Liver (tissue), 8 donors: ENCODE measurements at regions not wholly inside any gene's neighbourhood (a gene's known extent, or its start where the extent isn't known, plus 50 kb on each side); places are given as distances from the start of the nearest gene placed in this dataset.

Experiments
- DNase-seq: peaks from one replicate; pipeline ENCODE4 v3.0.0-alpha.2; 2017; ENCODE audit warnings: low spot score
- H3K27ac ChIP-seq, 2 donors: one replicate each; pipeline ENCODE4 v1.7.0; 2013; ENCODE audit warnings: inconsistent platforms in 2 of 2, low read length in 2 of 2, control low read depth in 1 of 2, low read depth in 1 of 2, mild to moderate bottlenecking in 1 of 2
- H3K27me3 ChIP-seq, 4 donors: one replicate each; pipeline versions ENCODE4 v1.6.1 to v1.7.0; 2013; ENCODE audit warnings: low read length in 3 of 4, inconsistent platforms in 1 of 4, mild to moderate bottlenecking in 1 of 4, moderate library complexity in 1 of 4; ENCODE audit not compliant: control insufficient read depth in 4 of 4, insufficient read depth in 4 of 4
- H3K36me3 ChIP-seq, 4 donors: one replicate each; pipeline versions ENCODE4 v1.6.1 to v1.7.0; 2013; ENCODE audit warnings: low read length in 3 of 4, mild to moderate bottlenecking in 3 of 4, low read depth in 1 of 4, moderate library complexity in 1 of 4; ENCODE audit not compliant: control insufficient read depth in 4 of 4, insufficient read depth in 3 of 4
- H3K4me1 ChIP-seq, 4 donors: one replicate each; pipeline versions ENCODE4 v1.6.1 to v1.7.0; 2013; ENCODE audit warnings: low read length in 3 of 4, mild to moderate bottlenecking in 3 of 4, moderate library complexity in 1 of 4; ENCODE audit not compliant: control insufficient read depth in 4 of 4, insufficient read depth in 4 of 4
- H3K4me3 ChIP-seq, 3 donors: one replicate each; pipeline versions ENCODE4 v1.6.1 to v1.7.0; 2013; ENCODE audit warnings: low read length in 3 of 3, control low read depth in 1 of 3, low read depth in 1 of 3, mild to moderate bottlenecking in 1 of 3
- H3K9ac ChIP-seq, 2 donors: one replicate each; pipeline ENCODE4 v1.7.0; 2013; ENCODE audit warnings: low read length in 2 of 2, mild to moderate bottlenecking in 2 of 2, moderate library complexity in 2 of 2, control low read depth in 1 of 2, low read depth in 1 of 2
- H3K9me3 ChIP-seq, 4 donors: one replicate each; pipeline versions ENCODE4 v1.6.1 to v1.7.0; 2013; ENCODE audit warnings: low read length in 3 of 4; ENCODE audit not compliant: control insufficient read depth in 4 of 4
- CTCF ChIP-seq: fragments of 150-350 bp; IDR thresholded peaks from 2 replicates; pipeline ENCODE4 v1.5.1; 2017; ENCODE audit warnings: improper control_type of control experiment, low read depth, low read length; ENCODE audit not compliant: missing input control
- EGR1 ChIP-seq, 2 donors: IDR thresholded peaks; 2 replicates each; pipeline ENCODE4 v1.6.1; 2016 to 2018; ENCODE audit warnings: antibody characterized with exemption in 2 of 2, low read depth in 2 of 2
- FOXA1 ChIP-seq: IDR thresholded peaks from 2 replicates; pipeline ENCODE4 v1.6.1; 2016; ENCODE audit warnings: antibody characterized with exemption
- GABPA ChIP-seq, 2 donors: IDR thresholded peaks in 1 of 2; conservative IDR thresholded peaks in 1 of 2; 2 replicates each; pipeline ENCODE4 v1.6.1; 2016; ENCODE audit warnings: antibody characterized with exemption in 2 of 2, mild to moderate bottlenecking in 1 of 2, moderate library complexity in 1 of 2
- HNF4A ChIP-seq, 2 donors: conservative IDR thresholded peaks; 2 replicates each; pipeline ENCODE4 v1.6.1; 2016; ENCODE audit warnings: antibody characterized with exemption in 2 of 2, mild to moderate bottlenecking in 2 of 2
- HNF4G ChIP-seq: IDR thresholded peaks from 2 replicates; pipeline ENCODE4 v1.6.1; 2016; ENCODE audit warnings: antibody characterized with exemption
- MAX ChIP-seq: IDR thresholded peaks from 2 replicates; pipeline ENCODE4 v1.6.1; 2016; ENCODE audit warnings: antibody characterized with exemption
- RAD21 ChIP-seq, 2 donors: IDR thresholded peaks; 2 replicates each; pipeline ENCODE4 v1.6.1; 2016; ENCODE audit warnings: antibody characterized with exemption in 2 of 2, mild to moderate bottlenecking in 2 of 2
- RXRA ChIP-seq, 2 donors: IDR thresholded peaks; 2 replicates each; pipeline ENCODE4 v1.6.1; 2017 to 2018; ENCODE audit warnings: antibody characterized with exemption in 2 of 2, mild to moderate bottlenecking in 1 of 2
- SP1 ChIP-seq: IDR thresholded peaks from 2 replicates; pipeline ENCODE4 v1.6.1; 2018; ENCODE audit warnings: antibody characterized with exemption, mild to moderate bottlenecking
- YY1 ChIP-seq: IDR thresholded peaks from 2 replicates; pipeline ENCODE4 v1.6.1; 2016; ENCODE audit warnings: antibody characterized with exemption, mild to moderate bottlenecking
- ZBTB33 ChIP-seq: IDR thresholded peaks from 2 replicates; pipeline ENCODE4 v1.6.1; 2016; ENCODE audit warnings: antibody characterized with exemption
- WGBS: extraction: QIAGEN DNeasy Blood & Tissue Kit; methylation state at CpG from one replicate; pipeline ENCODE4 v1.1.7; 2013; 5-methylcytosine and 5-hydroxymethylcytosine counted together
- donor health status: healthy.
- donor health status: healthy.
- donor health status: healthy.
- donor health status: healthy.
- donor health status: healthy.

GRCh38 chr2:224283466-224283965 is 118.4 kb downstream of the FAM124B start:
- DNase-seq: no peak
- 75% methylated on average over 8 of the region's 8 CpGs for WGBS
- no peak for TF ChIP-seq CTCF
- no peak for TF ChIP-seq HNF4G
- no peak for TF ChIP-seq YY1
- TF ChIP-seq ZBTB33: no peak
- TF ChIP-seq MAX: no peak
- TF ChIP-seq FOXA1: no peak
- TF ChIP-seq EGR1 (IDR thresholded peaks at IDR 0.05; ENCODE audit: low read depth in 2 of 2): no peak
- no peak for TF ChIP-seq SP1
- TF ChIP-seq HNF4A (conservative IDR thresholded peaks at IDR 0.05): no peak
- Histone ChIP-seq H3K4me3 (no peak overlapping the region), H3K27me3 (no peaks in the 10 kb centered on the region), H3K9ac (no peak overlapping the region), H3K27ac (no peak overlapping the region), H3K4me1 (no peaks in the 10 kb centered on the region), H3K9me3 (no peaks in the 10 kb centered on the region), H3K36me3 (no peaks in the 10 kb centered on the region)

- TF ChIP-seq CTCF (no peak), RAD21 (IDR thresholded peaks at IDR 0.05) (no peak), MAX (no peak), RXRA (IDR thresholded peaks at IDR 0.05) (no peak), GABPA (IDR thresholded peaks at IDR 0.05 in 1 of 2, conservative IDR thresholded peaks at IDR 0.05 in 1 of 2) (no peak), FOXA1 (no peak), HNF4A (conservative IDR thresholded peaks at IDR 0.05) (no peak)
- no peak for DNase-seq
- H3K27me3 ChIP-seq: no peaks in the 10 kb centered on the region
- no peaks in the 10 kb centered on the region for H3K9me3 ChIP-seq
- no peaks in the 10 kb centered on the region for H3K4me1 ChIP-seq
- H3K36me3 ChIP-seq: no peaks in the 10 kb centered on the region
- no peak overlapping the region for H3K9ac ChIP-seq
- H3K27ac ChIP-seq: no peak overlapping the region
- no peak overlapping the region for H3K4me3 ChIP-seq
- 86% methylated on average over 2 of the region's 2 CpGs for WGBS
These were observed 120.5 kb downstream of the FAM124B start for GRCh38 chr2:224281374-224281773.
